ENCODE measurements at regions not wholly inside any gene's neighbourhood (a gene's known extent, or its start where the extent isn't known, plus 50 kb on each side); places are given as distances from the start of the nearest gene placed in this dataset.

DNA sequence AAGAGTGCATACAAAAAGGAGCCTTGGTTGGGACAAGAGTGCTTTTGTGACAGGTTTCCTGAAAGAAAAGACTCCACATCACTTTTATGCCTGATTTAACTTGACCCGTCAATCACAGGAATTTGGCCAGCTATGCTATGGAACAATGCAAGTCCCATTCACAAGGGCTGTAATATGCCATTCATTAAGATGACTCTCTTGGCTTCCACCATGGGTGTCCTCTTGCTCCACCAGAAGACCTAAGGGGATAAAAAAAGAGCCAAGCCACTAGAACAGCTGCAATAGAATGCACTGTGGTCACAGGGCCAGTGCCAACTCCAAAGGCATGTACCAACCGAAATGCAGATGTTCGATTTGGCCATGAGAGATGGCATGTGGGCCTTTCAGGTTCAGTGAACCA is 480.1 kb upstream of the MPDZ start:
- TF ChIP-seq BACH2 (CRISPR knock-in tag; IDR thresholded peaks at IDR 0.05; ENCODE audit: borderline replicate concordance), result no peak
- TF ChIP-seq, protein P1, sequence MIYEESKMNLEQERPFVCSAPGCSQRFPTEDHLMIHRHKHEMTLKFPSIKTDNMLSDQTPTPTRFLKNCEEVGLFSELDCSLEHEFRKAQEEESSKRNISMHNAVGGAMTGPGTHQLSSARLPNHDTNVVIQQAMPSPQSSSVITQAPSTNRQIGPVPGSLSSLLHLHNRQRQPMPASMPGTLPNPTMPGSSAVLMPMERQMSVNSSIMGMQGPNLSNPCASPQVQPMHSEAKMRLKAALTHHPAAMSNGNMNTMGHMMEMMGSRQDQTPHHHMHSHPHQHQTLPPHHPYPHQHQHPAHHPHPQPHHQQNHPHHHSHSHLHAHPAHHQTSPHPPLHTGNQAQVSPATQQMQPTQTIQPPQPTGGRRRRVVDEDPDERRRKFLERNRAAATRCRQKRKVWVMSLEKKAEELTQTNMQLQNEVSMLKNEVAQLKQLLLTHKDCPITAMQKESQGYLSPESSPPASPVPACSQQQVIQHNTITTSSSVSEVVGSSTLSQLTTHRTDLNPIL (CRISPR knock-in tag; IDR thresholded peaks at IDR 0.05; ENCODE audit: low read depth), result no peak
- no peak for TF ChIP-seq ZFP3 (CRISPR knock-in tag; IDR thresholded peaks at IDR 0.05)
- TF ChIP-seq CSDC2 (CRISPR knock-in tag; IDR thresholded peaks at IDR 0.05), result no peak

All from SK-N-SH treated with all-trans-retinoic acid at 6 μM for 48 hours (cell line).